HG03439 (cell line): ENCODE measurements at regions not wholly inside any gene's neighbourhood (a gene's known extent, or its start where the extent isn't known, plus 50 kb on each side); places are given as distances from the start of the nearest gene placed in this dataset.

Experiments
- ATAC-seq: cut with Tn5 transposase; IDR thresholded peaks from one replicate; pipeline ENCODE4 v1.9.1; 2021; ENCODE audit warnings: mild to moderate bottlenecking, moderate library complexity; ENCODE audit not compliant: unreplicated experiment

- ATAC-seq: no peak
These were observed 147.1 kb upstream of the ATP1B1 start for GRCh38 chr1:168959382-168959781.

GRCh38 chr1:168960114-168960513 is 146.4 kb upstream of the ATP1B1 start:
- ATAC-seq: no peak

GRCh38 chr1:168960595-168960994 is 145.9 kb upstream of the ATP1B1 start:
- ATAC-seq: no peak

- no peak for ATAC-seq
These were observed 142.9 kb upstream of the ATP1B1 start for GRCh38 chr1:168963601-168964000.

GRCh38 chr1:168964478-168964877 is 142.0 kb upstream of the ATP1B1 start:
- ATAC-seq: no peak

GRCh38 chr1:168966217-168966616 is 140.3 kb upstream of the ATP1B1 start:
- ATAC-seq: no peak

GRCh38 chr1:168966636-168967035 is 139.9 kb upstream of the ATP1B1 start:
- no peak for ATAC-seq

- ATAC-seq: no peak
These were observed 135.4 kb upstream of the ATP1B1 start for GRCh38 chr1:168970926-168971659.

GRCh38 chr1:168972225-168972624 is 134.3 kb upstream of the ATP1B1 start:
- no peak for ATAC-seq

GRCh38 chr1:168972887-168973286 is 133.6 kb upstream of the ATP1B1 start:
- ATAC-seq: no peak

GRCh38 chr1:168974117-168974516 is 132.4 kb upstream of the ATP1B1 start:
- ATAC-seq: no peak

- no peak for ATAC-seq
These were observed 131.9 kb upstream of the ATP1B1 start for GRCh38 chr1:168974611-168975010.

- ATAC-seq: no peak
These were observed 130.2 kb upstream of the ATP1B1 start for GRCh38 chr1:168976267-168976666.

GRCh38 chr1:168977618-168978017 is 128.9 kb upstream of the ATP1B1 start:
- ATAC-seq: no peak

GRCh38 chr1:168979276-168979675 is 127.2 kb upstream of the ATP1B1 start:
- no peak for ATAC-seq

GRCh38 chr1:168980180-168980579 is 126.3 kb upstream of the ATP1B1 start:
- ATAC-seq: no peak

GRCh38 chr1:168980656-168981055 is 125.8 kb upstream of the ATP1B1 start:
- ATAC-seq: no peak

GRCh38 chr1:168982778-168983177 is 123.7 kb upstream of the ATP1B1 start:
- no peak for ATAC-seq

GRCh38 chr1:168987330-168987729 is 119.2 kb upstream of the ATP1B1 start:
- no peak for ATAC-seq

GRCh38 chr1:168987923-168988322 is 118.6 kb upstream of the ATP1B1 start:
- ATAC-seq: no peak

- ATAC-seq: no peak
These were observed 116.5 kb upstream of the ATP1B1 start for GRCh38 chr1:168989985-168990384.

GRCh38 chr1:168991667-168992475 is 114.6 kb upstream of the ATP1B1 start:
- ATAC-seq: no peak
